Endodermal cell (in vitro differentiated cells): ENCODE measurements at regions not wholly inside any gene's neighbourhood (a gene's known extent, or its start where the extent isn't known, plus 50 kb on each side); places are given as distances from the start of the nearest gene placed in this dataset.
"Not testable (repeated sequence)": the region's sequence is repeated elsewhere in the genome, so short reads cannot be mapped to it uniquely, and the experiment has no call there.

Source experiments
- DNase-seq: peaks from one replicate; pipeline ENCODE4 v3.0.0-alpha.2; 2017
- H3K27ac ChIP-seq: 2 replicates; pipeline ENCODE4 v1.5.1; 2013; ENCODE audit warnings: mild to moderate bottlenecking, low read depth, low read length, moderate library complexity
- H3K27me3 ChIP-seq: 2 replicates; pipeline ENCODE4 v1.6.1; 2013; ENCODE audit warnings: mild to moderate bottlenecking, low read length, moderate library complexity; ENCODE audit not compliant: insufficient read depth, control insufficient read depth, poor library complexity, severe bottlenecking
- H3K36me3 ChIP-seq: 2 replicates; pipeline ENCODE4 v1.7.0; 2013; ENCODE audit warnings: mild to moderate bottlenecking, low read length, moderate library complexity; ENCODE audit not compliant: control insufficient read depth, insufficient read depth
- H3K4me1 ChIP-seq: one replicate; pipeline ENCODE4 v1.7.0; 2013; ENCODE audit warnings: low read length; ENCODE audit not compliant: control insufficient read depth, insufficient read depth
- H3K4me3 ChIP-seq: 2 replicates; pipeline ENCODE4 v1.5.1; 2013; ENCODE audit warnings: mild to moderate bottlenecking, low read length, moderate library complexity
- H3K9ac ChIP-seq: 2 replicates; pipeline ENCODE4 v1.6.1; 2013; ENCODE audit warnings: mild to moderate bottlenecking, low read length, moderate library complexity; ENCODE audit not compliant: poor library complexity, severe bottlenecking; ENCODE audit errors: extremely low read depth
- H3K9me3 ChIP-seq: 2 replicates; pipeline ENCODE4 v1.6.1; 2013; ENCODE audit warnings: mild to moderate bottlenecking, low read length, moderate library complexity; ENCODE audit not compliant: control insufficient read depth
- H3K27ac Mint-ChIP-seq: 2 replicates; pipeline ENCODE4 v1.8.0; 2020; ENCODE audit warnings: mixed read lengths
- H3K27me3 Mint-ChIP-seq: 2 replicates; pipeline ENCODE4 v1.8.0; 2021; ENCODE audit warnings: mild to moderate bottlenecking, mixed read lengths; ENCODE audit not compliant: insufficient read depth
- H3K36me3 Mint-ChIP-seq: 2 replicates; pipeline ENCODE4 v1.8.0; 2020; ENCODE audit warnings: low read depth, mixed read lengths
- H3K4me1 Mint-ChIP-seq: 2 replicates; pipeline ENCODE4 v1.8.0; 2020; ENCODE audit warnings: mixed read lengths
- H3K4me3 Mint-ChIP-seq: 2 replicates; pipeline ENCODE4 v1.8.0; 2020; ENCODE audit warnings: mild to moderate bottlenecking, moderate library complexity, mixed read lengths
- H3K9me3 Mint-ChIP-seq: 2 replicates; pipeline ENCODE4 v1.8.0; 2020; ENCODE audit warnings: mild to moderate bottlenecking, mixed read lengths
- WGBS, 2 experiments: methylation state at CpG; one replicate each; pipeline versions ENCODE4 v1.1.5 to v1.1.7; 2013; ENCODE audit warnings: missing lambda C conversion rate in 2 of 2, mixed read lengths in 1 of 2; ENCODE audit not compliant: insufficient coverage in 1 of 2, insufficient read length in 1 of 2; 5-methylcytosine and 5-hydroxymethylcytosine counted together
- TF ChIP-seq, protein P1 (sequence below): fragments of 200-600 bp; sonication (generic); conservative IDR thresholded peaks from 2 replicates; pipeline ENCODE4 v1.5.0; 2021; ENCODE audit warnings: antibody characterized with exemption, mild to moderate bottlenecking

DNA sequence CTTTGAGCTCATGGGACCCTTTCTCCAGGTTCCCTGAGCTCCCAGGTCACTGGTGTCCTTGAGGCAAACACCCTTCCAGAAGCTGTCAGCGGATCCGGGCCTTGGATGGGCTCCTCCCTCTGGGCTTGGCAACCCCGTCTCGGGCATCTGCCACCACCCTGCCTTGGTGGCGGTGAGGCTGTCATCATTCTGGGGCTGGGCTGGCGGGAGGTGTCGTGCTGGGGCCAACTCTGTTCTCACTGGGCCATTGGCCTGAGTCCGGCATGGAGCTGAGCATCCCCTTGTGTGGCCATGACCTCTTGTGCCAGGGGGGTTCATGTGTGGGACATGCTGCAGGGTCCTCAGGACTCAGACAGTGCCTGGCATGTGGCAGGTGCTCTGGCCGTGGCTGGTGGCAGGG lies 197.6 kb downstream of the LAT start:
- no peak overlapping the region for H3K4me3 ChIP-seq
- no peaks in the 10 kb centered on the region for H3K27me3 ChIP-seq
- no peak overlapping the region for H3K4me3 Mint-ChIP-seq
- H3K9me3 Mint-ChIP-seq, result no peaks in the 10 kb centered on the region
- H3K27ac Mint-ChIP-seq, result no peak overlapping the region
- H3K36me3 ChIP-seq, result no peaks in the 10 kb centered on the region
- H3K9ac ChIP-seq, result no peak overlapping the region
- TF ChIP-seq, protein P1, sequence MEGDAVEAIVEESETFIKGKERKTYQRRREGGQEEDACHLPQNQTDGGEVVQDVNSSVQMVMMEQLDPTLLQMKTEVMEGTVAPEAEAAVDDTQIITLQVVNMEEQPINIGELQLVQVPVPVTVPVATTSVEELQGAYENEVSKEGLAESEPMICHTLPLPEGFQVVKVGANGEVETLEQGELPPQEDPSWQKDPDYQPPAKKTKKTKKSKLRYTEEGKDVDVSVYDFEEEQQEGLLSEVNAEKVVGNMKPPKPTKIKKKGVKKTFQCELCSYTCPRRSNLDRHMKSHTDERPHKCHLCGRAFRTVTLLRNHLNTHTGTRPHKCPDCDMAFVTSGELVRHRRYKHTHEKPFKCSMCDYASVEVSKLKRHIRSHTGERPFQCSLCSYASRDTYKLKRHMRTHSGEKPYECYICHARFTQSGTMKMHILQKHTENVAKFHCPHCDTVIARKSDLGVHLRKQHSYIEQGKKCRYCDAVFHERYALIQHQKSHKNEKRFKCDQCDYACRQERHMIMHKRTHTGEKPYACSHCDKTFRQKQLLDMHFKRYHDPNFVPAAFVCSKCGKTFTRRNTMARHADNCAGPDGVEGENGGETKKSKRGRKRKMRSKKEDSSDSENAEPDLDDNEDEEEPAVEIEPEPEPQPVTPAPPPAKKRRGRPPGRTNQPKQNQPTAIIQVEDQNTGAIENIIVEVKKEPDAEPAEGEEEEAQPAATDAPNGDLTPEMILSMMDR, result no peak
- no peaks in the 10 kb centered on the region for H3K36me3 Mint-ChIP-seq
- no peaks in the 10 kb centered on the region for H3K4me1 ChIP-seq
- 94 to 95% methylated on average over 8 to 9 of the region's 9 CpGs for WGBS, 2 experiments
- DNase-seq, result no peak
- H3K9me3 ChIP-seq, result no peaks in the 10 kb centered on the region
- H3K27ac ChIP-seq, result no peak overlapping the region
- H3K4me1 Mint-ChIP-seq, result no peaks in the 10 kb centered on the region
- H3K27me3 Mint-ChIP-seq, result no peaks in the 10 kb centered on the region

DNA sequence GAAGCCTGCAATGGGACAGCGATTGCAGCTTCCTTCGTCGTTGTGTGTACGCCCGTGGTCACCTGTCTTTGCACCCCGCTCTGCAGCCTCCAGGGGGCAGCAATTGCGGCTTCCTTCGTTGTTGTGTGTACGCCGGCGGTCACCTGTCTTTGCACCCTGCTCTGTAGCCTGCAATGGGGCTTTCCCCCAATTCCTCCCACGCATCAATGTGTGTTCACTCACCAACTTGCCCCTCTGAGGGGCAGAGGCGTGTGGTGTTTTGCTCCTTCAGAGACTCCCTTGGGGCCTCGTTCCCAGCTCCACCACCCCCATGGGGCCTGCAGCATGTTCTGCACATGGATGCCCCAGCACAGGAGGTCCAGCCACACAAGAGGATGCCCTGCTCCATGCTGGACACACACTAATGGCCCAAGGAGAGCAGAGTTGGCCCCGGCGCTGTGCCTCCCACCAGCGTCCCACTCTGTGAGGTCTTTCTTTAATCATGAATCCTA lies 197.1 kb downstream of the LAT start:
- H3K4me1 Mint-ChIP-seq, H3K27me3 Mint-ChIP-seq, H3K9me3 ChIP-seq, H3K4me3 ChIP-seq, H3K27ac Mint-ChIP-seq, H3K9me3 Mint-ChIP-seq, H3K9ac ChIP-seq, H3K36me3 ChIP-seq, H3K27ac ChIP-seq, H3K27me3 ChIP-seq, H3K4me1 ChIP-seq, H3K4me3 Mint-ChIP-seq, H3K36me3 Mint-ChIP-seq: not testable (repeated sequence)
- peak; percentile 78 for DNase-seq
- TF ChIP-seq, protein P1, result peak; percentile 67
- WGBS, 2 experiments, result 85 to 86% methylated on average over 1 to 17 of the region's 17 CpGs

DNA sequence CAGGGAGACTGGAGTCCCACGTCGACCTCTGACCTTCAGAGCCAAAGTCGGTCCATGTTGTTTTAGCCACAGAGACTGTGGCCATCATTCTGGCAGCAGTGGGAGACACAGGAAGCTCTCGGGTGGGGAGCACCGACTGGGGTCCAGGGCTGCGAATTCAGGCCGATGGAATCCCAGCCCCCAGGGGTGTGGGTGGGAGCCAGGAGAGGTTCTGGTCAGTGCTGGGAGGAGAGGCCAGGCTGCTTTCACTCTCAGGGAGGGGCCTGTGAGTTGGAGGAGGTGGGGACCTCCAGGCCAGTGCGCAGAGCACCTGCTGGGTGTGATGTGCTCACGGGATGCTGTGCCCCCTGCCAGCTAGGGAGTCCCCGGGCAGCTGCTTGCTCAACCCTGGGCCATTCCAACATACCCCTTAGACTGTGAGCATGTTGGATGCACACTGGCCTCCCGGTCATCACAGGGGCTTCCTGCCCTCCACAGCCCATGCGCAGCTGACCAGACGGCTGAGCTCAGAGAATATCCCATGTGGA lies 196.5 kb downstream of the LAT start:
- H3K9ac ChIP-seq, H3K27ac ChIP-seq, H3K4me3 ChIP-seq, H3K36me3 ChIP-seq, H3K4me1 Mint-ChIP-seq, H3K4me3 Mint-ChIP-seq, H3K27me3 Mint-ChIP-seq, H3K27me3 ChIP-seq, H3K36me3 Mint-ChIP-seq, H3K27ac Mint-ChIP-seq, DNase-seq, H3K9me3 ChIP-seq, H3K4me1 ChIP-seq, H3K9me3 Mint-ChIP-seq: not testable (repeated sequence)
- 88 to 97% methylated on average over 5 to 13 of the region's 13 CpGs for WGBS, 2 experiments

DNA sequence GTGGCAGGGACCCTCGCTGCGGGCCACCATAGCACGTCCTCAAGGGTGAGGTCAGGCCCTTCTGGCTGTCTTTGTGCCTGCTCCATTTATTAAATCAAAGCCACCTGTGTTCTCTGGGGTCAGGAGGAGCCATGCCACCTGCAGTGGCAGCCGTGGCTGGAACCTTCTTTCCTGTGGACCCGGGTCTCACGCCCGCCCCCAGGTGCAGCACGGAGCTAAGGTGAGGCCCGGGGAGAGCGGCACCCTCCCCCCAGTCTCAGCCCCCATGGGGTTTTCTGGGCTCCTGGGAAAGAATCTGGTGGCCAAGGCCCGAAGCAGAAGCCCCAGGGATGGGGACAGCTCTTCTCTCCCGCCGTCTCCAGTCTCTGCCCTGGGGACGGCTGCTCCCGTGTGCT lies 195.4 kb downstream of the LAT start:
- not testable (repeated sequence) for H3K36me3 ChIP-seq, H3K9me3 Mint-ChIP-seq, H3K4me1 ChIP-seq, H3K27ac ChIP-seq, H3K27me3 ChIP-seq, H3K9me3 ChIP-seq, H3K4me3 ChIP-seq, H3K27me3 Mint-ChIP-seq, H3K4me1 Mint-ChIP-seq, H3K27ac Mint-ChIP-seq, H3K9ac ChIP-seq, H3K36me3 Mint-ChIP-seq, H3K4me3 Mint-ChIP-seq, DNase-seq
- WGBS, 2 experiments, result 98 to 100% methylated on average over 1 to 15 of the region's 15 CpGs
